ENCODE measurements at regions not wholly inside any gene's neighbourhood (a gene's known extent, or its start where the extent isn't known, plus 50 kb on each side); places are given as distances from the start of the nearest gene placed in this dataset.
"Not testable (repeated sequence)": the region's sequence is repeated elsewhere in the genome, so short reads cannot be mapped to it uniquely, and the experiment has no call there.

- Mint-ChIP-seq H3K4me1 (ENCODE audit: low read depth) (no peaks in the 10 kb centered on the region), H3K4me3 (no peak overlapping the region), H3K9me3 (peaks cover 4% of the 10 kb centered on the region), H3K36me3 (ENCODE audit: insufficient read depth) (no peaks in the 10 kb centered on the region), H3K27me3 (ENCODE audit: low read depth) (peaks cover 44% of the 10 kb centered on the region)
- DNase-seq: no peak
- ATAC-seq: no peak
Observed at GRCh38 chr22:35475545-35475944, 65.1 kb upstream of the RASD2 start.

- Mint-ChIP-seq H3K4me1 (ENCODE audit: low read depth) (no peaks in the 10 kb centered on the region), H3K9me3 (no peaks in the 10 kb centered on the region), H3K27me3 (ENCODE audit: low read depth) (peaks cover 52% of the 10 kb centered on the region), H3K4me3 (no peak overlapping the region), H3K36me3 (ENCODE audit: insufficient read depth) (no peaks in the 10 kb centered on the region)
- no peak for DNase-seq
- ATAC-seq: no peak
Observed at GRCh38 chr22:35476341-35476740, 64.3 kb upstream of the RASD2 start.

GRCh38 chr22:35477911-35478582 is 62.6 kb upstream of the RASD2 start:
- H3K4me1 Mint-ChIP-seq (ENCODE audit: low read depth): no peaks in the 10 kb centered on the region
- ATAC-seq (no peak), DNase-seq (no peak)
- no peaks in the 10 kb centered on the region for H3K36me3 Mint-ChIP-seq (ENCODE audit: insufficient read depth)
- H3K9me3 Mint-ChIP-seq: no peaks in the 10 kb centered on the region
- H3K27me3 Mint-ChIP-seq (ENCODE audit: low read depth): peaks cover 53% of the 10 kb centered on the region
- H3K4me3 Mint-ChIP-seq: no peak overlapping the region

GRCh38 chr22:35478633-35479107 is 62.0 kb upstream of the RASD2 start:
- H3K36me3 Mint-ChIP-seq (ENCODE audit: insufficient read depth): no peaks in the 10 kb centered on the region
- no peaks in the 10 kb centered on the region for H3K9me3 Mint-ChIP-seq
- no peak for ATAC-seq
- H3K4me3 Mint-ChIP-seq: no peak overlapping the region
- H3K27me3 Mint-ChIP-seq (ENCODE audit: low read depth): peaks cover 53% of the 10 kb centered on the region
- DNase-seq: no peak
- no peaks in the 10 kb centered on the region for H3K4me1 Mint-ChIP-seq (ENCODE audit: low read depth)

GRCh38 chr22:35479359-35479758 is 61.3 kb upstream of the RASD2 start:
- ATAC-seq (no peak), DNase-seq (no peak)
- Mint-ChIP-seq H3K9me3 (no peaks in the 10 kb centered on the region), H3K36me3 (ENCODE audit: insufficient read depth) (no peaks in the 10 kb centered on the region), H3K4me3 (no peak overlapping the region), H3K4me1 (ENCODE audit: low read depth) (no peaks in the 10 kb centered on the region), H3K27me3 (ENCODE audit: low read depth) (peaks cover 52% of the 10 kb centered on the region)

GRCh38 chr22:35479985-35480550 is 60.6 kb upstream of the RASD2 start:
- Mint-ChIP-seq H3K36me3 (ENCODE audit: insufficient read depth) (no peaks in the 10 kb centered on the region), H3K4me3 (no peak overlapping the region), H3K9me3 (no peaks in the 10 kb centered on the region), H3K4me1 (ENCODE audit: low read depth) (no peaks in the 10 kb centered on the region), H3K27me3 (ENCODE audit: low read depth) (peaks cover 53% of the 10 kb centered on the region)
- DNase-seq (no peak), ATAC-seq (no peak)

GRCh38 chr22:35480627-35481550 is 59.7 kb upstream of the RASD2 start:
- peaks cover 50% of the 10 kb centered on the region for H3K27me3 Mint-ChIP-seq (ENCODE audit: low read depth)
- ATAC-seq (no peak), DNase-seq (no peak)
- no peaks in the 10 kb centered on the region for H3K9me3 Mint-ChIP-seq
- no peak overlapping the region for H3K4me3 Mint-ChIP-seq
- H3K36me3 Mint-ChIP-seq (ENCODE audit: insufficient read depth): no peaks in the 10 kb centered on the region
- no peaks in the 10 kb centered on the region for H3K4me1 Mint-ChIP-seq (ENCODE audit: low read depth)

GRCh38 chr22:35482311-35482710 is 58.3 kb upstream of the RASD2 start:
- DNase-seq (no peak), ATAC-seq (no peak)
- H3K9me3 Mint-ChIP-seq: no peaks in the 10 kb centered on the region
- no peaks in the 10 kb centered on the region for H3K4me1 Mint-ChIP-seq (ENCODE audit: low read depth)
- H3K4me3 Mint-ChIP-seq: no peak overlapping the region
- H3K27me3 Mint-ChIP-seq (ENCODE audit: low read depth): peaks cover 45% of the 10 kb centered on the region
- H3K36me3 Mint-ChIP-seq (ENCODE audit: insufficient read depth): no peaks in the 10 kb centered on the region

- H3K9me3 Mint-ChIP-seq: no peaks in the 10 kb centered on the region
- DNase-seq (no peak), ATAC-seq (no peak)
- no peak overlapping the region for H3K4me3 Mint-ChIP-seq
- peaks cover 43% of the 10 kb centered on the region for H3K27me3 Mint-ChIP-seq (ENCODE audit: low read depth)
- no peaks in the 10 kb centered on the region for H3K36me3 Mint-ChIP-seq (ENCODE audit: insufficient read depth)
- no peaks in the 10 kb centered on the region for H3K4me1 Mint-ChIP-seq (ENCODE audit: low read depth)
Observed at GRCh38 chr22:35482974-35483373, 57.7 kb upstream of the RASD2 start.

- ATAC-seq: no peak
- no peaks in the 10 kb centered on the region for H3K4me1 Mint-ChIP-seq (ENCODE audit: low read depth)
- DNase-seq: no peak
- H3K27me3 Mint-ChIP-seq (ENCODE audit: low read depth): peaks cover 39% of the 10 kb centered on the region
- H3K36me3 Mint-ChIP-seq (ENCODE audit: insufficient read depth): no peaks in the 10 kb centered on the region
- no peak overlapping the region for H3K4me3 Mint-ChIP-seq
- H3K9me3 Mint-ChIP-seq: no peaks in the 10 kb centered on the region
Observed at GRCh38 chr22:35483730-35484129, 56.9 kb upstream of the RASD2 start.

- DNase-seq (no peak), ATAC-seq (no peak)
- Mint-ChIP-seq H3K36me3 (ENCODE audit: insufficient read depth) (no peaks in the 10 kb centered on the region), H3K27me3 (ENCODE audit: low read depth) (peaks cover 31% of the 10 kb centered on the region), H3K4me1 (ENCODE audit: low read depth) (no peaks in the 10 kb centered on the region), H3K4me3 (no peak overlapping the region), H3K9me3 (no peaks in the 10 kb centered on the region)
Observed at GRCh38 chr22:35484651-35485556, 55.7 kb upstream of the RASD2 start.

- Mint-ChIP-seq H3K36me3 (ENCODE audit: insufficient read depth) (no peaks in the 10 kb centered on the region), H3K4me3 (no peak overlapping the region), H3K4me1 (ENCODE audit: low read depth) (no peaks in the 10 kb centered on the region), H3K9me3 (no peaks in the 10 kb centered on the region), H3K27me3 (ENCODE audit: low read depth) (peaks cover 22% of the 10 kb centered on the region)
- DNase-seq (no peak), ATAC-seq (no peak)
Observed at GRCh38 chr22:35486116-35486631, 54.5 kb upstream of the RASD2 start.

GRCh38 chr22:35487623-35488022 is 53.0 kb upstream of the RASD2 start:
- not testable (repeated sequence) for ATAC-seq; H3K4me3 Mint-ChIP-seq; DNase-seq; H3K9me3 Mint-ChIP-seq; H3K4me1 Mint-ChIP-seq (ENCODE audit: low read depth); H3K36me3 Mint-ChIP-seq (ENCODE audit: insufficient read depth)
- H3K27me3 Mint-ChIP-seq (ENCODE audit: low read depth): peaks cover 26% of the 10 kb centered on the region

- Mint-ChIP-seq H3K36me3 (ENCODE audit: insufficient read depth) (no peaks in the 10 kb centered on the region), H3K4me3 (no peak overlapping the region), H3K4me1 (ENCODE audit: low read depth) (no peaks in the 10 kb centered on the region), H3K9me3 (no peaks in the 10 kb centered on the region), H3K27me3 (ENCODE audit: low read depth) (peaks cover 27% of the 10 kb centered on the region)
- ATAC-seq (no peak), DNase-seq (no peak)
Observed at GRCh38 chr22:35488513-35488912, 52.1 kb upstream of the RASD2 start.
